Activated CD4-positive, alpha-beta memory T cell treated with anti-CD3 and anti-CD28 coated beads, Interleukin-2, amount 10 ng/mL, durations not matched to agents 7 days and 5 days (primary cell): ENCODE measurements at regions not wholly inside any gene's neighbourhood (a gene's known extent, or its start where the extent isn't known, plus 50 kb on each side); places are given as distances from the start of the nearest gene placed in this dataset.

Source experiments
- CTCF ChIA-PET: fragments of 350-600 bp; sonication (Branson Sonifier 250); formaldehyde crosslinking; loops from one replicate; lab custom pipeline; 2021; ENCODE audit warnings: antibody characterized with exemption, inconsistent platforms; lab: Charles Lee
- POLR2A ChIA-PET: fragments of 350-600 bp; sonication (Branson Sonifier 250); formaldehyde crosslinking; loops from one replicate; lab custom pipeline; 2021; ENCODE audit warnings: antibody characterized with exemption; lab: Charles Lee
- DNase-seq: peaks from one replicate; pipeline ENCODE4 v3.0.0-alpha.2; 2020
- H3K27ac Mint-ChIP-seq: one replicate; pipeline ENCODE4 v1.8.0; 2021; ENCODE audit warnings: mild to moderate bottlenecking, mixed read lengths
- H3K27me3 Mint-ChIP-seq: one replicate; pipeline ENCODE4 v1.8.0; 2021; ENCODE audit warnings: mixed read lengths
- H3K36me3 Mint-ChIP-seq: one replicate; pipeline ENCODE4 v1.8.0; 2021; ENCODE audit warnings: low read depth, mixed read lengths
- H3K4me1 Mint-ChIP-seq: one replicate; pipeline ENCODE4 v1.8.0; 2021; ENCODE audit warnings: mixed read lengths
- H3K4me3 Mint-ChIP-seq: one replicate; pipeline ENCODE4 v1.8.0; 2021; ENCODE audit warnings: mild to moderate bottlenecking, mixed read lengths
- H3K9me3 Mint-ChIP-seq: one replicate; pipeline ENCODE4 v1.8.0; 2021; ENCODE audit warnings: mixed read lengths

DNA sequence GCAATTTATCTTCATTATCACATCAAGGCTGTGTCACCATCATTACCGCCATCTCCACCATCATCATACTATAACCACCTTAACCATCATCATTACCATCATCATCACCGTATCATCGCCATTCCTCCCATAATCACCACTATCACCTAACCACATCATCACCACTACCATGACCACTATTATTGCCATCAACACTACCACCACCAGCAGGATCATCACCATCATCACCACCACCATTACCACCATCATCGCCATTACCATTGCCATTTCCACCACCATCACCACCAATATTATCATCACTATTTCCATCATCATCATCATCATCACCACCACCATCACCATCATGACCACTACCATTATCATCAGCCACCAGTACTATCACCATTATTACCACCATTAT, 314.4 kb downstream of the CYP26B1 start:
- DNase-seq, result no peak
- ChIA-PET CTCF (no interaction called here), POLR2A (no interaction called here)
- no peaks in the 10 kb centered on the region for H3K36me3 Mint-ChIP-seq
- no peak overlapping the region for H3K4me3 Mint-ChIP-seq
- no peaks in the 10 kb centered on the region for H3K27me3 Mint-ChIP-seq
- no peaks in the 10 kb centered on the region for H3K9me3 Mint-ChIP-seq
- no peak overlapping the region for H3K27ac Mint-ChIP-seq
- H3K4me1 Mint-ChIP-seq, result no peaks in the 10 kb centered on the region

DNA sequence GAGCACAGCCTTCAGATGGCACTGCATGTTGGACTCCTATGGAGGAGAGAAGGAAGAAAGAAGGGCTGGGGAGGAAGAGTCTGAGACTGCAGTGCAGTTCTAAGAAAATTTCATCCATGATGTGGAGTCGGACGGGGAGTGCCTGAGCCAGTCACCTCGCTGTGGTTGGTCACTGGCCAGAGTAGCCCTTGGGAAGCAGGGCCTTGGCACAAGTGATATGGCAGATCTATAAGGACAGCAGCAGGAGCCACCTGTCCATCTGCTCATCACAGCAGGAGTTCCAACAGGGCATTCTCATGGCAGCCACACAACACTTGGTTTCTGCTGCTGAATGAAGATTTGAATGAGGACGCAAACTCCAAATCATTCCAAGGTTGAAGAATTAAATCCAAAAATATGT, 314.8 kb downstream of the CYP26B1 start:
- no peaks in the 10 kb centered on the region for H3K9me3 Mint-ChIP-seq
- H3K27ac Mint-ChIP-seq, result no peak overlapping the region
- no peak for DNase-seq
- H3K4me3 Mint-ChIP-seq, result no peak overlapping the region
- ChIA-PET CTCF (no interaction called here), POLR2A (no interaction called here)
- H3K36me3 Mint-ChIP-seq, result no peaks in the 10 kb centered on the region
- H3K27me3 Mint-ChIP-seq, result no peaks in the 10 kb centered on the region
- H3K4me1 Mint-ChIP-seq, result no peaks in the 10 kb centered on the region

DNA sequence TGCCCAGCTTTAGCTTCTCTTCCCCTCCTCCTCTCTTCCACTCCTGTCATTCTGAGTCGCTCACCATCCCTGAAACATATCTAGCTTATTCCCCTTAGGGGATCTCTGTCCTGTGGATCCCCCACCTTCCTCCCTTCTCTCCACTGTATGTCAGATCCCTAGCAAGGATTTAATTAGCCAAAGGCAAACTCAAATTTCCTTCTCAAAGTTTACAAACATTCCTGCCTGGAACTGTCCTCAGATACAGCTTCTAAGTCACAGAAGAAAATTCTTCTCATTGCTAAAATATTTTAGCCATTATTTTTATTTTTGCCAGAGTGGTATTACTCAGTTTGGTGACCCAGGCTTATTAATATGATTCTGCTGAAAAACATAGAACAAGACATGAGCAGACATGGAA, 315.3 kb downstream of the CYP26B1 start:
- no peak overlapping the region for H3K4me3 Mint-ChIP-seq
- no peaks in the 10 kb centered on the region for H3K4me1 Mint-ChIP-seq
- H3K9me3 Mint-ChIP-seq, result no peaks in the 10 kb centered on the region
- no peak for DNase-seq
- no peak overlapping the region for H3K27ac Mint-ChIP-seq
- ChIA-PET CTCF (no interaction called here), POLR2A (no interaction called here)
- H3K36me3 Mint-ChIP-seq, result no peaks in the 10 kb centered on the region
- no peaks in the 10 kb centered on the region for H3K27me3 Mint-ChIP-seq

DNA sequence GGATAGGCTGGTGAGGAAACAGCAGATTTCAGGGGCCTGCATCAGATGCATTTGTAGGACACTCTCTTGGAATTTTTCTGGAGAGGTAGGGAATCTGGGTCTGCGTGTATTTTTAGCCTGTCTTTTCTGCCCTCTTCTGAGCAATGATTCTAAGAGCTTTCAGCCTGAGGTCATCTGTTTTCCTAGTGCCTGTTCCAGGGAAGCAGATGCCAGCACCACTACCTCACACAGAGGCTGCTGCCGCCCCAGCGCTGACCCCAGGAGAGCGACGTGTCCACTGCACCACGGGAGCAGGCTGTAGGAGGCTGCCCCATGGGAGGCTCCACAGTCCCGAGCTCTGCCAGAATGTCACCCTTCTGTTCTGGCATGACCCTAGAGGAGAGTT, 316.5 kb downstream of the CYP26B1 start:
- H3K27me3 Mint-ChIP-seq, result no peaks in the 10 kb centered on the region
- POLR2A ChIA-PET, result no interaction called here
- H3K36me3 Mint-ChIP-seq, result no peaks in the 10 kb centered on the region
- no peaks in the 10 kb centered on the region for H3K4me1 Mint-ChIP-seq
- H3K27ac Mint-ChIP-seq, result no peak overlapping the region
- CTCF ChIA-PET, result no interaction called here
- H3K4me3 Mint-ChIP-seq, result no peak overlapping the region
- H3K9me3 Mint-ChIP-seq, result no peaks in the 10 kb centered on the region
- no peak for DNase-seq

DNA sequence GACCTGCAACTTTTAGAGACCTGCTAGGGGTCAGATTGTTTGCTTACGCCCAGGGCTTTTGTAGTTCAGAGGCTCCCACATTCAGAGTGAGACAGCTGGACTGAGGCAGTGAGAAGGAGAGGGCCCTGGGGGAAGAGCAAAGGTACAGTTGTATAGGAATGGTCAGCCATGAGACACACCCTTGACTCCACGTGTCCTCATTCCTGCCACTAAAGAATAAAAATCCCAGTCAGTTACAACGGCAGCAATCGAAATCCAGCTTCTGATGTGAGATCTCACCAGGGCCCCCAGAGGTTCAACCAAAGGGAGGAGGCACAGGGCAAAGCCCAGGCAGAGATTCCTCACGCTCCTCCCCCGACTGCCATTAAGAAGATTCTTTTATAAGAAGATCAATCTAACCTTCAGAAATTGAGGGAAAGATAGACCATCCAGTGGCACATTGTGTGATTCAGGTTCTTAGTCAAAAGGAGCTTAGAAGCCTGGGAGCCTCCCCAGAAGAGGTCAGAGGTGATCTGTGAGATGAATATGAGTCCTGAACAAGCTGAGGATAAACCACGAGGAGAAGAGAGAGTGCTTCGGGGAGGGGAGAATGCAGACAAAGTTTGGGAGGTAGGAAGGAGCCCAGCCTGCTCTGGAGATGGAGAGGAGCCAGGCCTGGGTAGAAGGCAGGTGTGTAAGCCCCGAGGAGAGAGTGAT, 317.0 kb downstream of the CYP26B1 start:
- H3K9me3 Mint-ChIP-seq, result no peaks in the 10 kb centered on the region
- H3K27me3 Mint-ChIP-seq, result no peaks in the 10 kb centered on the region
- no peaks in the 10 kb centered on the region for H3K4me1 Mint-ChIP-seq
- POLR2A ChIA-PET, result no interaction called here
- CTCF ChIA-PET, result no interaction called here
- H3K27ac Mint-ChIP-seq, result no peak overlapping the region
- H3K4me3 Mint-ChIP-seq, result no peak overlapping the region
- no peak for DNase-seq
- no peaks in the 10 kb centered on the region for H3K36me3 Mint-ChIP-seq

DNA sequence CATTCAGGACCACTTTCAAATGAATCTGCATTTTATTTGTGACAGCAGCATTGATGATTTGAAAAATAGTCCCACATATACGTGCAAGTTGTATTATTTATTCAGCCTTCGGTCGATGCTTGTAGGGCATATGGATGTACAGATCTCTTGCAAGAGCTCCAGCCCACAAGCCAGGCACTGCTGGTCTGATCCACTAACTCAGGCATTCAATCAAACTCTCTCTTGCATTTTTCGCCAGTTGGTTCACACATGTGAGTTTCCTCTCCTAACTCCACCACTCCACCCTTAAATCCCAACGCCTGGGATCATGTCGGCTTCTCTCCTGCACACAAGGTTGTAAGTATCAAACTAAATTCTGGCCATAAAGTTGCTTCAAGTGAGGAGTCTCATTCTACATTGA, 318.7 kb downstream of the CYP26B1 start:
- H3K4me1 Mint-ChIP-seq, result no peaks in the 10 kb centered on the region
- no peaks in the 10 kb centered on the region for H3K9me3 Mint-ChIP-seq
- H3K4me3 Mint-ChIP-seq, result no peak overlapping the region
- CTCF ChIA-PET, result no interaction called here
- H3K27ac Mint-ChIP-seq, result no peak overlapping the region
- DNase-seq, result no peak
- H3K27me3 Mint-ChIP-seq, result no peaks in the 10 kb centered on the region
- H3K36me3 Mint-ChIP-seq, result no peaks in the 10 kb centered on the region
- POLR2A ChIA-PET, result no interaction called here

DNA sequence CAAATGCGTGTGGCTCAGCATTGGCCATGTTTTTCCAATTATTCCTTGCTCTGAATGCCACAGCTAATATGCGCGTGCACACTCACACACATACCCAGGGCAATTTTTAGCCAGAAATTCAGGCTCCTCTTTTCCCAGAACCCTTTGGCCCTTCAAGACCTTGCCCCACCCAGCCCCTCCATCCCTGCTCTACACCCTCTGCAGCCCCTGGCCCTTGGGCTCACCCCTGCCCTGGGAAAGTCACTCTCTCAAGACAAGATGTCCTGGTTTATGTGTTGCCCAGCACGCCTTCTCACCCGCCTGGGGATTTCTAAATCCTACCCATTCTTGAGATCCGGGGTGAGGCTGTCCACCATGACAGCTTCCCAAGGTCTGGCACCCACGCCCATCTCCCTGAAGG, 319.7 kb downstream of the CYP26B1 start:
- no peak overlapping the region for H3K4me3 Mint-ChIP-seq
- no peak for DNase-seq
- no peak overlapping the region for H3K27ac Mint-ChIP-seq
- peaks cover under 1% of the 10 kb centered on the region for H3K27me3 Mint-ChIP-seq
- H3K36me3 Mint-ChIP-seq, result no peaks in the 10 kb centered on the region
- no peaks in the 10 kb centered on the region for H3K9me3 Mint-ChIP-seq
- CTCF ChIA-PET, result no interaction called here
- H3K4me1 Mint-ChIP-seq, result no peaks in the 10 kb centered on the region
- POLR2A ChIA-PET, result no interaction called here

DNA sequence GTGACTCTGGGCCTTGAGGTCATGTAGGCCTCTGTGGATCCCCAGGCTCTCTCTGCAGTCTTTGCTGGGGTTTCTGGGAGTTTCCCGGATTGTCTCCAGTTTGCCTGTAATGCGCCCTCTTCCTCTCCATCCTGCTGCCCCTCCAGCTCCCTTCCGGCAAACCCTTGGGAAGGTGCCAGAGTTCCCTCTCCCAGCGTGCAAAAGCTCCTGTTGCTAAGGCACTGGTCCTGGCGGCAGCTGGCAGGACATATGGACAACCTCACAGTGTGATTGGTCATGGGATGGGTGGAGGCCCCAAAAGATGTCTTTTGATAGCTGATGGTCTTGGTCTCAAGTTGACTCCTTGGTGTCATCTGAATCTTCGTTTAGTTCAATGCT, 320.1 kb downstream of the CYP26B1 start:
- CTCF ChIA-PET, result no interaction called here
- POLR2A ChIA-PET, result no interaction called here
- H3K27me3 Mint-ChIP-seq, result peaks cover 2% of the 10 kb centered on the region

DNA sequence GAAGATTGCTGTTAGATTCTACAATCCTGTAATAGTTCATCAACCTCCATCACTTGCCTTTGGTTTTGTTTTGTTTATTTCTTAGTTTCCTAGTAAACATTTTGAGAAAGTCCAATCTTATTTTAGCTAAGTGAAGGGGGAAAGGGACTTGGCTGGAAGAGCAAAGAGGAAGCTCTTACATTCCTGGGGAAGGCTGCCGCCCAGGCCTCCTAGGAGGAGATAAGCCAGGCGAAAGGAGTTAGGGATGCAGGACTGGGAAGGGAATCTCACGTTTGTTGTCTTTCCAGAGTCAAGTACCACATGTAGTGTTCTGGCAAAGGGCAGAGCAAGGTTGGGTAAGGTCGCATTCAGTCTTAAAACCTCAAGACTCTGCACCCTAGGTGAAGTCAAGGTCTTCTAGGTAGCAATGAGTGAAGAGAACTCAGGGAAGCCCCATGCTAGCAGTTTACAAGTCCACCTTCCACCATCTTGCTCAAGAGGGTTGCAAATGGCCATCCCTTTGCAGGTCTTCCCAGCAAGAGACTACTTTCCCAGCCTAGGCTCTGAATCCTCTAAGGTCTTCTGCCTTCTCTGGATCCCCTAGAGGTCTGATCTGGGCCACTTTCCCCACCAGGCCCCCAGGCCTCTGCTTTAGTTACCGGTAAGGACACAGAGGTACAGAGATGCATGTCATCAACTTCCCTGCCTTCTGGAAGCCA, 320.7 kb downstream of the CYP26B1 start:
- DNase-seq, result no peak
- Mint-ChIP-seq H3K4me1 (no peaks in the 10 kb centered on the region), H3K27ac (no peak overlapping the region), H3K9me3 (no peaks in the 10 kb centered on the region), H3K4me3 (no peak overlapping the region), H3K27me3 (peaks cover 2% of the 10 kb centered on the region), H3K36me3 (no peaks in the 10 kb centered on the region)
- ChIA-PET POLR2A (no interaction called here), CTCF (no interaction called here)

More for the DNA sequence above, 320.1 kb downstream of the CYP26B1 start:
- DNase-seq, result no peak
- no peaks in the 10 kb centered on the region for H3K4me1 Mint-ChIP-seq
- no peaks in the 10 kb centered on the region for H3K9me3 Mint-ChIP-seq
- no peaks in the 10 kb centered on the region for H3K36me3 Mint-ChIP-seq
- no peak overlapping the region for H3K4me3 Mint-ChIP-seq
- H3K27ac Mint-ChIP-seq, result no peak overlapping the region

DNA sequence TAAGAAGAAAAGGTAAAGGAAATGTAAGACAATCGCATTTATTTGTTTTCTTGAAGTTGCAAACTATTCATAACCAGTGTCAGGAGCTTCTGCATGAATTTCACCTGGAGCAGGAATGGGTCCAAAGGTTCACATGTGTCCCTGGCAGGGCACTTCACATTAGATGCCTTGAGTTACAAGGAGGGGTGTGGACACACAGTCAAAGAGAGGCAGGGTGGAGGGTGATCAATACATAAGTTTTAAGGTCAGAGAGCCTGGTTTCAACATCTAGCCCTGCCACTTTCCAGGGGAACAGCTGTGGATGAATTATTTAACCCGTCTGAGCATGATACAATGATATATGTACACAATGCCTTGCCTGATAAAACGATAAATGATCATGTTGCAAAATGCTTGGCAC, 321.4 kb downstream of the CYP26B1 start:
- no peak overlapping the region for H3K4me3 Mint-ChIP-seq
- POLR2A ChIA-PET, result no interaction called here
- H3K27me3 Mint-ChIP-seq, result peaks cover 2% of the 10 kb centered on the region
- DNase-seq, result no peak
- no peak overlapping the region for H3K27ac Mint-ChIP-seq
- no peaks in the 10 kb centered on the region for H3K36me3 Mint-ChIP-seq
- H3K4me1 Mint-ChIP-seq, result no peaks in the 10 kb centered on the region
- CTCF ChIA-PET, result no interaction called here
- no peaks in the 10 kb centered on the region for H3K9me3 Mint-ChIP-seq

DNA sequence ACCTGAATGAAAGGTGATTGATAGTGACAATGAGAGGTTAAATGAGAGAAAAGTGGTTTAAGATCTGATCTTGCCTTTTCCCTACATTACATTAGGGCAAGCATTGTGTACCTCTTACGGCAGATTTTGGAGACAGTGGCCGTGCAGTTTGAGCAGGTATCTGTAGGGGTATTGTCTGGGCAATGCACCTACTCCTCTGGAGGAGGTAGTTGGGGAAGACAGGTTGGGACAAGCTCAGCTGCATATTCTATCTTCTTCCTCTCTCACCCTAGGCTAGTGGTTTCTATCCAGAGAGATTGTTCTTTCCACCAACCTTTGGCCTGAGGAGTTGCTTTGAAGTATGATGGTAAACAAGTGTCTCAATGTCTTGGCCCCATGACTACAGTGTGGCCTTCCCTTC, 323.2 kb downstream of the CYP26B1 start:
- Mint-ChIP-seq H3K9me3 (no peaks in the 10 kb centered on the region), H3K36me3 (no peaks in the 10 kb centered on the region), H3K27me3 (peaks cover 2% of the 10 kb centered on the region), H3K4me3 (no peak overlapping the region), H3K4me1 (no peaks in the 10 kb centered on the region), H3K27ac (no peak overlapping the region)
- DNase-seq, result no peak
- ChIA-PET CTCF (no interaction called here), POLR2A (no interaction called here)

DNA sequence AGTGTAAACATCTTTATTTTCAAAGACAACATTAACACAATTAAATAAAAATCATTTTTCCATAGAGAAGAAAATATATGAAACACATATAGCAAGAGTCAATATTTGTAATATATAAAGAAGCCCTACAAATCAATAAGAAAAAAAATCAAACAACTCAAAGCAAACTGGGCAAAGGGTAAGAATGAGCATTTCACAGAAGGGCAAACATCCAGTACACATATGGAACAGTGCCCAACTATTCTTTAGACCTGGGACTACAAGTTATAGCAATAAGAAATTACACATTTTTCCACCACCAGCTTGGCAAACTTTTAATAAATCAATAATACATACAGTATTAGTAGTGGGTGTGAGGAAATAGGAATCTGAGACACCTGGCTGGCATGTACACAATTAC, 324.1 kb downstream of the CYP26B1 start:
- no peak overlapping the region for H3K4me3 Mint-ChIP-seq
- no peak for DNase-seq
- H3K27me3 Mint-ChIP-seq, result peaks cover 2% of the 10 kb centered on the region
- POLR2A ChIA-PET, result no interaction called here
- no peaks in the 10 kb centered on the region for H3K36me3 Mint-ChIP-seq
- no peaks in the 10 kb centered on the region for H3K4me1 Mint-ChIP-seq
- no peaks in the 10 kb centered on the region for H3K9me3 Mint-ChIP-seq
- no peak overlapping the region for H3K27ac Mint-ChIP-seq
- CTCF ChIA-PET, result no interaction called here

DNA sequence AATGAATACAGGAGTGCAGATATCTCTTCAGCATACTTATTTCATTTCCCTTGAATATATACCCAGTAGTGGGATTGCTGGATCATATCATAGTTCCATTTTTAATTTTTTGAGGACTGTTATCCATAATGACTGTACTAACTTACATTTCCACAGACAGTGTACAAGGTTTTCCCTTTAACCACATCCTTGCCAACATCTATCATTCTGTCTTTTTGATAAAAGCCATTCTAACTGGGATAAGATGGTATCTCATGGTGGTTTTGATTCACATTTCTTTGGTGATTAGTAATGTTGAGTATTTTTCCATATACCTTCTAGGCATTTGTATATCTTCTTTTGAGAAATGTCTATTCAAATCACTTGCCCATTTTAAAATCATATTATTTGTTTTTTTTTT, 325.2 kb downstream of the CYP26B1 start:
- Mint-ChIP-seq H3K4me3 (no peak overlapping the region), H3K9me3 (no peaks in the 10 kb centered on the region), H3K4me1 (no peaks in the 10 kb centered on the region), H3K36me3 (no peaks in the 10 kb centered on the region), H3K27me3 (peaks cover 2% of the 10 kb centered on the region), H3K27ac (no peak overlapping the region)
- POLR2A ChIA-PET, result no interaction called here
- no peak for DNase-seq
- CTCF ChIA-PET, result no interaction called here

DNA sequence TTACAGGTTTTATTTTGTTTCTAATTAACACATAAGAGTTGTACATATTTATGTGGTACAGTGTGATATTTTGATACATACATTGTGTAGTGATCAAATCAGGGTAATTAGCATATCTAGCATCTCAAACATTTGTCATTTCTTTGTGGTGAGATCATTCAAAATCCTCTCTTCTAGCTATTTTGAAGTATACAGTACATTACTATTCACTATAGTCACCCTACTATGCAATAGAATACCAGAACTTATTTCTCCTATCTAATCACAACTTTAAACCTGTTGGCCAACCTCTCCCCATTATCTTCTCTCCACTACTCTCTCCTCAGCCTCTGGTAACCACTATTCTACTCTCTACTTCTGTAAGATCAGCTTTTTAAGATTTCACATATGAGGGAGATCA, 325.8 kb downstream of the CYP26B1 start:
- Mint-ChIP-seq H3K27ac (no peak overlapping the region), H3K27me3 (peaks cover 2% of the 10 kb centered on the region), H3K9me3 (no peaks in the 10 kb centered on the region), H3K4me3 (no peak overlapping the region), H3K4me1 (no peaks in the 10 kb centered on the region), H3K36me3 (no peaks in the 10 kb centered on the region)
- ChIA-PET POLR2A (no interaction called here), CTCF (no interaction called here)
- DNase-seq, result no peak
